HG03442 (cell line): ENCODE measurements at regions not wholly inside any gene's neighbourhood (a gene's known extent, or its start where the extent isn't known, plus 50 kb on each side); places are given as distances from the start of the nearest gene placed in this dataset.

Source experiments
- ATAC-seq: cut with Tn5 transposase; IDR thresholded peaks from one replicate; pipeline ENCODE4 v1.9.1; 2021; ENCODE audit warnings: mild to moderate bottlenecking, moderate library complexity; ENCODE audit not compliant: unreplicated experiment

GRCh38 chr2:145680276-145680675 lies 1160.4 kb upstream of the ZEB2 start:
- ATAC-seq, result no peak

- no peak for ATAC-seq
Observed at GRCh38 chr2:145677371-145677770, 1157.5 kb upstream of the ZEB2 start.

DNA sequence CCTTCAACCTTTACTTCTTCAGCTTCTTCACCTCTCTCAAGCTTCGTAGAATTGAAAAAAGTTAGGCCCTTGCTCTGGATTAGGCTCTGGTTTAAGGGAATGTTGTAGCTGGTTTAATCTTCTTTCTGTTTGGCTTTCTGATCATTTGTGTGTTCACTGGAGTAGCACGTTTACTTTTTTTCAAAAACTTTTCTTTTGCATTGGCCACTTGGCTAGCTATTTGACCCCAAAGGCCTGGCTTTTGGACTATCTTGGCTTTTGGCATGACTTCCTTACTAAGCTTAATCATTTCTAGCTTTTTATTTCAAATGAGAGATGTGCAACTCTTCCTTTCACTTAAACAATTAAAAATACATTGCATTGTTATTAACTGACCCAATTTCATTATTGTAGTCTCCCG lies 1154.8 kb upstream of the ZEB2 start:
- no peak for ATAC-seq

GRCh38 chr2:145669301-145669700 lies 1149.4 kb upstream of the ZEB2 start:
- no peak for ATAC-seq

- ATAC-seq, result no peak
Observed at GRCh38 chr2:145666552-145666951, 1146.6 kb upstream of the ZEB2 start.

GRCh38 chr2:145657265-145657664 lies 1137.3 kb upstream of the ZEB2 start:
- no peak for ATAC-seq

DNA sequence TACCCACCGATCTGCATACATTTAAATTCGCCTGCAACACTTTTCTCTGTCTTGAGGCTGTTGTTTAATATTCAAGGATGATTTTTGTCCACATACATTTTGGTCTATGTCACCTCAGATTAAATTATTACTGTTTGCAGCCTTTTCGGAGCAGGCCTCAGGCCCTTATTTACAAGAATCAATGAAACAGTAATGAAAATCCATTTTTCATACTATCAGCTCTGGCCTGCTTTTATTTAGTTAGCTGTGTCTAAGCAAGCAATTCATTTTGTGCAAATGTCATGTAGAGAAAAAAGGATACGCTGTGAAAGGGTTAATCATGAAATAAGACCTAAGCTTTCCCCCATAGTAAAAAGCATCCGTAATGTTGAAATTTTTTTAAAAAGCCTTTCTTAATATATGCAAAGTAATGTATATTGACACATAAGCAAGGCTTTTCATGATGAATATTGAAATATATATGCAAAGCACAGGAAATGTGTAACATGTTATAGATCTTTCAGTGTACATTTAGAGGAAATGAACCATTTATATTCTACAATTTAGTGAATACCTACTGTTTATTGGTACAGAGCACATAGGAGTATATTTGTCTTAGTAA lies 1135.3 kb upstream of the ZEB2 start:
- no peak for ATAC-seq

DNA sequence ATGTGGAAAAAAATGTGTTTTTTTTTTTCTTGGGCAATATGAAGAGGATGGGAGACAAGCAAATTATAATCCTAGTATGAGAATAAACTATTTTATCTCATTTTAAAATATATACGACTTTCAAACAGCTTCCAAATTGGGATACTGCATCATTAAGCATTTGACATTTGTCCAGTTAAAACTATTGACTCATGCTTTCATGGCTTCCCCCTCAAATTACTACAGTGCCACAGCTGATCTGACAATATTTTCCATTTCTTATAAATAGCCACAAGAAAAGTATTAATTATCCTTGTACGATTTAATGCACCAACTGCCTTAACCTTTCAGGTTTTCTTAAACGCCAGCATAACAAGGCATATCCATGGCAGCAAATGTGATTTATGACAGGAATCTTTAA lies 1134.8 kb upstream of the ZEB2 start:
- no peak for ATAC-seq

- no peak for ATAC-seq
Observed at GRCh38 chr2:145654156-145654555, 1134.2 kb upstream of the ZEB2 start.

- ATAC-seq, result no peak
Observed at GRCh38 chr2:145653553-145653952, 1133.6 kb upstream of the ZEB2 start.

DNA sequence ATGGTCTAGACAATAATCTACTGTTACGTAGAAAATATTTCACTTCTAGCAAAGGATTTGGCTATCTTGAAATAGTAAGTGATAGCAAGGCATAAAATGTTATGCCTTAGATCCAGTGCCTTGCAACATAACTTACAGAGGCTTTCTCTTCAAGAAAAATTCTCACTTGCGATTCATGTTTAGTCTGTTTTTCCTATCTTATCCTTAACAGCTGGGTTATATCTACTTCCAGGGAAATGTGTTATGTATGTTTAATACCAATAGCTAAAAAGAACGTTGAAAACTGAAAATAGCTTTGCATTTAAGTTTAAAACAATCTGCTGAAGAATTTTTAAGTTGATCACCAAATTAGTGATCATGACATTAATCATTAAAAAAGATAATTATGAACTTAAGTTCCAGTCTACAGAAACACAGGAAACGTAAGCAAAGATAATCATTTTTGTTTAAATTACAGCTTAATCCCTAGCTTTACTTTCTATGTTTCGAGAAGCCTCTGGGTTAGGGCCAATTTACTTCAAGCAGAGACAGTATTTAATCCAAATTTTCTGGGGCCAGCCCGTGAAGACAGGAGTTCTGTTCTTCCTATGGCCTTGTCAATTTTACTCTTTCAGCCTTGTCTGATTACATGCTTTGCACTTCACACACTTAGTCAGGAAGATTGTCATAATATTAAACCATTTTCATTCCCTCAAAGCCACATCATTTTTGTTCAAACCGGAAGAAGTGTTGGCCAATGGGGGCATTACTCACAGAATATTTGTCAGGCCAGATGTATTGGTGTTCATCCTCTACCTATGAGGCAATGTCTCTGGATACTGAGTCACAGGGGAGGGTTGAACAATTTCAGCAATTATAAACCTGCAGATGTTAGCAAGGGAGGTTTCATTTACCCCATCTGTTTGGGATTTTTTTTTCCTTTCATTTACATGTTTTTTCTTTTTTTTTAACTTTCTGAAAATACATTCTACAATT lies 1132.9 kb upstream of the ZEB2 start:
- no peak for ATAC-seq

DNA sequence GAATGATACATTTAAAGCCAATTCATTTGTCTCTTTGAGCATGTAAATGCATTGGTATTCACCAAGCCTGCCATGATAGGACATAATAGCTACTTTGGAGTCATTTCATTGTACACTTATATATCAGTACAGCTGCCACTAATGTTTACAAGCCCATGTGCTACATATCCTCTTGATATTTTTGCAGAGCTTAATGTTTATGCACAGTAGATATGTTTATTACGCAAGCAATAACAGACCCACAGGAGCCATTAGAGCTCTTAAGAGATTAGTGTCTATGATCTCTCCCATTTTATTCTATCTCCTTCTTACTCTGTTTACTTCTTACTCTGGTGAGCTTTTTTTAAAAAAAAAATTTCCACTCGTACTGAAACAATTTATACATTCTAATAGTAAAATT lies 1132.1 kb upstream of the ZEB2 start:
- ATAC-seq, result no peak

DNA sequence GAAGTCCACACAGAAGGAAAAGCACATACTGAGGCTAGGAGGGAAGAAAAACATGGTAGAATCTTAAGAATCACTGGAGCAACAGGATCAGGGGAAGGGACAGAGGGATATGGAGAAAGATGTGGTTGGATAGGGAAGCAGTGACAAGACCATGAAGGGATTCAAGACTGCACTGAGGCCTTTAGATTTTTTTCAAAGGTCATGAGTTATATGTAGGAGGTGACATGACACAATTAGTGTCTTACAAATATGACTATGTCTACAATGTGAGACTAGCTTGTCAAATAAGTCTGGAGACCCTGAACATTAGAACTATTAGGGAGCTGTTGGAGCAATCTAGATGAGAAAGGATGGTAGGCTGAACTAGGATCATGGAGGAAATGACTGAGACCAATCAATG lies 1130.3 kb upstream of the ZEB2 start:
- ATAC-seq, result no peak

- no peak for ATAC-seq
Observed at GRCh38 chr2:145649061-145649460, 1129.1 kb upstream of the ZEB2 start.

DNA sequence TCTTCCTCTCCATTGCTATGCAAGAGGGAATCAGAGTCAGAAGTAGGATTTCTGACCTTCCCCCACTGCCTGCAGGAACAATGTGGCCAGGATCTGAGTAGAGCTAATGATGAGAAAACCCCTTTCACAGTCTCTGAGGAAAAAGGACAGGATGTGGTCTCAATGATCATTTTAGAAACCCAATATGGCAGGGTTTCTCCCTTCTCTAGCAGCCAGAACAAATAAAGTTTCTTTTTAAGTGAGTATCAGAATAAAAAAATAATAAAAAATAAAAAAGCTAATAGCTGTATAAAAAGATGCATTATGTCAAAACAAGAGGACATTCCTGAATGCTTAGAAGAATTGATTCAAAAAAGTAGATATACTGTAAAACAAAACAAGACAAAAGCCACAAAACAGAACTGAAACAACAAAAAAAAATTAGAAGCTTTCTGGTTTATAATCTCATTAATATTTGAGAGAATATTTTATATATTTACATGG lies 1124.9 kb upstream of the ZEB2 start:
- peak; percentile 99 for ATAC-seq

- ATAC-seq, result peak; percentile 78
Observed at GRCh38 chr2:145638675-145639074, 1118.8 kb upstream of the ZEB2 start.

- no peak for ATAC-seq
Observed at GRCh38 chr2:145635706-145636427, 1115.9 kb upstream of the ZEB2 start.

DNA sequence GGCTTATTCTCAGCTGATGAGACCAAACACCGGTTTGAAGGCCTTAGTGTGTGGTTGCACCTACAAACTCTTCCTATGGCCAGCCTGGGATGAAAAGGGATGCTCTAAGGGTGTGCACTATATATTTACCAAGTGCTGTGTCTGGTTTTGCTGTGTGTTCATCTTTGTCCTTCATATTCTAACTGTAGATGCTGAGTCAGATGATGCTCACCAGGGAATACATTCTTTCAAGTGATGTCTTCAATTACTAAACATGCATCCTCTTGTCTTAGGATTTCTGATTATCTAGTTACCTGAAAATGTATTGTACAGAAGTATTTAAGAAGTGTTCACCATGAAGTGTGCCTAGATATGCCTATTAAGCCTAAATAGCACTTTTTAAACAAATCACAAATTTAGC lies 1111.6 kb upstream of the ZEB2 start:
- no peak for ATAC-seq

- no peak for ATAC-seq
Observed at GRCh38 chr2:145626301-145626700, 1106.4 kb upstream of the ZEB2 start.

- ATAC-seq, result no peak
Observed at GRCh38 chr2:145625111-145625510, 1105.2 kb upstream of the ZEB2 start.

DNA sequence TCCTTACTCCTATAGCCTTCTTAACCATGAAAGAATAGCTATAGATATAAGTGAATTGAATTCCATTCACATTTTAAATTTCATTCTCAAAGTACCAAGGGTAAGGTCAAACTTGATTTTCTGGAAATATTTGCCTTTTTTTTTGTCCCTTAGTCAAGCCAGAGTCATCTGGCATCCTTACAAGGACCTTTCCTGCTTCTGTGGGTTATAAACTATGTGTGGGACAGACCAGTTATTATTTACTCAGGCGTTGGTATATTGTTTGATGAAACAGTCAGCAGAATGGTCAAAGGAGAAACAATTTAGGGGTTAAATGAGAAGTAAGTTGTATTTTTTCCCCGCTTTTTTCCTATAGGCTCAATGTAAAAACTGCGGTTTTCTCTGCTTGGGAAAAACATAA lies 1103.2 kb upstream of the ZEB2 start:
- ATAC-seq, result no peak

- no peak for ATAC-seq
Observed at GRCh38 chr2:145622285-145622684, 1102.4 kb upstream of the ZEB2 start.
